HG03108 (cell line): ENCODE measurements at regions not wholly inside any gene's neighbourhood (a gene's known extent, or its start where the extent isn't known, plus 50 kb on each side); places are given as distances from the start of the nearest gene placed in this dataset.

ENCODE experiments used
- ATAC-seq: cut with Tn5 transposase; IDR thresholded peaks from one replicate; pipeline ENCODE4 v1.9.1; 2021; ENCODE audit warnings: moderate library complexity; ENCODE audit not compliant: unreplicated experiment

- no peak for ATAC-seq
These were observed 378.0 kb upstream of the PDE4D start for GRCh38 chr5:60271517-60271916.

- no peak for ATAC-seq
These were observed 374.4 kb upstream of the PDE4D start for GRCh38 chr5:60267907-60268306.

GRCh38 chr5:60263346-60263745 is 369.8 kb upstream of the PDE4D start:
- no peak for ATAC-seq

- no peak for ATAC-seq
These were observed 369.2 kb upstream of the PDE4D start for GRCh38 chr5:60262576-60263295.

- no peak for ATAC-seq
These were observed 368.2 kb upstream of the PDE4D start for GRCh38 chr5:60261732-60262131.

- no peak for ATAC-seq
These were observed 367.1 kb upstream of the PDE4D start for GRCh38 chr5:60260658-60261057.

GRCh38 chr5:60259730-60260129 is 366.2 kb upstream of the PDE4D start:
- ATAC-seq, result no peak

- ATAC-seq, result no peak
These were observed 364.2 kb upstream of the PDE4D start for GRCh38 chr5:60257596-60258271.

GRCh38 chr5:60256546-60256945 is 363.0 kb upstream of the PDE4D start:
- ATAC-seq, result no peak

GRCh38 chr5:60248901-60249300 is 355.4 kb upstream of the PDE4D start:
- peak; percentile 90 for ATAC-seq

GRCh38 chr5:60243713-60244112 is 350.2 kb upstream of the PDE4D start:
- no peak for ATAC-seq

- no peak for ATAC-seq
These were observed 338.7 kb upstream of the PDE4D start for GRCh38 chr5:60232036-60232795.

GRCh38 chr5:60230456-60230855 is 336.9 kb upstream of the PDE4D start:
- no peak for ATAC-seq

GRCh38 chr5:60229691-60230185 is 336.2 kb upstream of the PDE4D start:
- ATAC-seq, result no peak

- ATAC-seq, result no peak
These were observed 335.1 kb upstream of the PDE4D start for GRCh38 chr5:60228676-60229075.

- no peak for ATAC-seq
These were observed 332.6 kb upstream of the PDE4D start for GRCh38 chr5:60226128-60226527.

- ATAC-seq, result no peak
These were observed 329.8 kb upstream of the PDE4D start for GRCh38 chr5:60223342-60223741.

- no peak for ATAC-seq
These were observed 326.4 kb upstream of the PDE4D start for GRCh38 chr5:60219921-60220320.

- ATAC-seq, result no peak
These were observed 317.3 kb upstream of the PDE4D start for GRCh38 chr5:60210810-60211209.

- ATAC-seq, result no peak
These were observed 315.8 kb upstream of the PDE4D start for GRCh38 chr5:60209146-60209840.

- no peak for ATAC-seq
These were observed 315.2 kb upstream of the PDE4D start for GRCh38 chr5:60208716-60209115.
